ENCODE measurements at regions not wholly inside any gene's neighbourhood (a gene's known extent, or its start where the extent isn't known, plus 50 kb on each side); places are given as distances from the start of the nearest gene placed in this dataset.

- no peaks in the 10 kb centered on the region for H3K27me3 ChIP-seq (ENCODE audit: control insufficient read depth in 2 of 2, insufficient read depth in 2 of 2, low read length in 2 of 2)
- H3K9ac ChIP-seq (replicated peaks; ENCODE audit: extremely low read depth, insufficient read depth, low read length) = no peak overlapping the region
- FAIRE-seq (no peak), DNase-seq (ENCODE audit: low read depth, low spot score) (no peak)
- no peaks in the 10 kb centered on the region for H3K9me3 ChIP-seq (replicated peaks; ENCODE audit: control insufficient read depth, insufficient read depth, low read length)
- no peak overlapping the region for H3K4me3 ChIP-seq (replicated peaks in 1 of 3; ENCODE audit: insufficient read depth in 1 of 3, low read depth in 1 of 3, low read length in 3 of 3)
- no peak overlapping the region for H2AFZ ChIP-seq (ENCODE audit: low read depth, low read length)
- no peaks in the 10 kb centered on the region for H4K20me1 ChIP-seq (replicated peaks; ENCODE audit: control insufficient read depth, extremely low read depth, insufficient read depth, low read length)
- BruUV-seq (replicated peaks) = no TSS peak
- H3K36me3 ChIP-seq (ENCODE audit: control insufficient read depth in 2 of 2, extremely low read depth in 1 of 2, insufficient read depth in 2 of 2, low read length in 2 of 2) = no peaks in the 10 kb centered on the region
- no peak overlapping the region for H3K4me2 ChIP-seq (ENCODE audit: insufficient read depth, low read length)
- CTCF ChIA-PET = interaction anchor here (0.7 kb wide), 1 partner anchor 15 kb away, joined by 3 read pairs; no protein-coding TSS in a partner anchor
- intact Hi-C loops (cut with micrococcal nuclease) (loop anchor here (5.0 kb wide), 1 partner anchor 178 kb away; no protein-coding TSS in a partner anchor), dilution Hi-C loops (cut with MboI; ENCODE audit: extremely low pct_ligation_motif_present, low sequenced_read_pairs) (no loop called here)
- POLR2A ChIA-PET = no interaction called here
- TF ChIP-seq MAX (IDR thresholded peaks at IDR 0.05; ENCODE audit: insufficient read depth, insufficient read length) (no peak), POLR2AphosphoS5 (IDR thresholded peaks at IDR 0.05; ENCODE audit: insufficient read depth, low read depth, low read length) (no peak), EZH2 (IDR thresholded peaks at IDR 0.05; ENCODE audit: borderline replicate concordance, low read depth, low read length, severe bottlenecking) (no peak), MYC (IDR thresholded peaks at IDR 0.05; ENCODE audit: low read depth, low read length) (no peak), JUN (IDR thresholded peaks at IDR 0.05; ENCODE audit: borderline replicate concordance, insufficient read depth, insufficient read length, low read depth) (no peak), CTCF (IDR thresholded peaks at IDR 0.05; ENCODE audit: extremely low read depth in 1 of 2, insufficient read depth in 1 of 2, low read depth in 1 of 2, low read length in 2 of 2) (no peak), FOS (IDR thresholded peaks at IDR 0.05; ENCODE audit: borderline replicate concordance, insufficient read depth, low read length) (no peak), POLR2A (IDR thresholded peaks at IDR 0.05; ENCODE audit: low read depth, low read length) (no peak), GATA2 (IDR thresholded peaks at IDR 0.05; ENCODE audit: insufficient read depth, insufficient read length, low read depth, low read length) (no peak)
- peaks cover 11% of the 10 kb centered on the region for H3K4me1 ChIP-seq (ENCODE audit: control insufficient read depth, extremely low read depth, insufficient read depth, low read length)
- no peaks in the 10 kb centered on the region for H3K79me2 ChIP-seq (ENCODE audit: control insufficient read depth, insufficient read depth, low read length)
- H3K9me1 ChIP-seq (replicated peaks; ENCODE audit: control insufficient read depth, extremely low read depth, insufficient read depth, low read length) = no peaks in the 10 kb centered on the region
- no peak overlapping the region for H3K27ac ChIP-seq (ENCODE audit: insufficient read depth, low read depth, low read length)
Measured at GRCh38 chr14:55910601-55911243, 207.5 kb upstream of the PELI2 start.
